Motor neuron (in vitro differentiated cells): ENCODE measurements at regions not wholly inside any gene's neighbourhood (a gene's known extent, or its start where the extent isn't known, plus 50 kb on each side); places are given as distances from the start of the nearest gene placed in this dataset.
A peak's percentile ranks its signal among the peaks of the same experiment; 100 is the strongest.
"Not testable (repeated sequence)": the region's sequence is repeated elsewhere in the genome, so short reads cannot be mapped to it uniquely, and the experiment has no call there.

ENCODE experiments used
- ATAC-seq, 8 experiments: fragments of 200-7000 bp; cut with Tn5 transposase; replicated peaks in 6 of 8; 2 replicates each; pipeline ENCODE4 v1.8.0; 2021; ENCODE audit warnings: mild to moderate bottlenecking in 8 of 8, moderate library complexity in 8 of 8
- H3K27ac ChIP-seq, 2 donors: fragments of 250-450 bp; sonication (Bioruptor Pico); 2 replicates each; pipeline ENCODE4 v1.9.0; 2021; ENCODE audit warnings: antibody characterized with exemption in 2 of 2, mild to moderate bottlenecking in 2 of 2, moderate library complexity in 1 of 2
- H3K4me1 ChIP-seq, 2 donors: fragments of 250-450 bp; sonication (Bioruptor Pico); replicated peaks in 1 of 2; 2 replicates each; pipeline ENCODE4 v1.6.1; 2021; ENCODE audit warnings: antibody characterized with exemption in 2 of 2, mild to moderate bottlenecking in 2 of 2, moderate library complexity in 1 of 2
- H3K4me3 ChIP-seq, 5 donors: fragments of 250-450 bp; sonication (Bioruptor Pico); 2 replicates each; pipeline ENCODE4 v1.9.0; 2021; ENCODE audit warnings: antibody characterized with exemption in 5 of 5, mild to moderate bottlenecking in 5 of 5, moderate library complexity in 4 of 5
- WGBS, 10 experiments: fragments of 450-650 bp; shearing (Covaris generic); methylation state at CpG; one replicate each; pipeline ENCODE4 v1.0.0; 2022; 5-methylcytosine and 5-hydroxymethylcytosine counted together
- in situ Hi-C, 9 experiments: fragments of 400-800 bp; cut with MboI; loops; one replicate each; pipeline ENCODE4 v1.15.0; 2021; ENCODE audit warnings: low sequenced_read_pairs in 9 of 9, low pct_unique_long_range_greater_than_20kb in 2 of 9; ENCODE audit not compliant: unreplicated experiment in 9 of 9

- 40 to 50% methylated on average over 1 of the region's 1 CpG; no CpG with 5 or more reads in 8 of the 10 experiments for WGBS, 10 experiments
- in situ Hi-C loops = loop anchor here in 7 of 9 experiments (10.0 to 25.0 kb wide), 6 partner anchors 263 to 438 kb away; partner anchors contain the start of genes STAT4 (in 4 of the 7) and MYO1B (in 2 of the 7)
- H3K4me1 ChIP-seq = peaks cover 0 to 6% of the 10 kb centered on the region in 2 donors
Measured at GRCh38 chr2:191500566-191500883, 177.4 kb upstream of the NABP1 start.

GRCh38 chr2:191500884-191501560 lies 176.9 kb upstream of the NABP1 start:
- Histone ChIP-seq H3K27ac (no peak overlapping the region), H3K4me3 (no peak overlapping the region), H3K4me1 (peaks cover 0 to 6% of the 10 kb centered on the region in 2 donors)
- peak in 3 of 8 experiments; percentile 22 to 36 (median 30) for ATAC-seq
- in situ Hi-C loops = loop anchor here in 7 of 9 experiments (10.0 to 25.0 kb wide), 6 partner anchors 264 to 439 kb away; partner anchors contain the start of genes STAT4 (in 4 of the 7) and MYO1B (in 2 of the 7)
- 20 to 100% (median 89%) methylated on average over 1 to 9 of the region's 9 CpGs for WGBS, 10 experiments

More at GRCh38 chr2:191500566-191500883, 177.4 kb upstream of the NABP1 start:
- no peak for ATAC-seq
- H3K4me3 ChIP-seq = no peak overlapping the region
- no peak overlapping the region for H3K27ac ChIP-seq

GRCh38 chr2:191501561-191502168 lies 176.3 kb upstream of the NABP1 start:
- H3K27ac ChIP-seq = no peak overlapping the region

GRCh38 chr2:191506515-191506914 lies 171.4 kb upstream of the NABP1 start:
- H3K4me1 ChIP-seq = no peaks in the 10 kb centered on the region
- no peak overlapping the region for H3K4me3 ChIP-seq
- WGBS, 10 experiments = 40 to 100% (median 75%) methylated on average over 1 to 2 of the region's 3 CpGs; no CpG with 5 or more reads in 3 of the 10 experiments
- in situ Hi-C loops = loop anchor here in 7 of 9 experiments (10.0 to 25.0 kb wide), 6 partner anchors 269 to 444 kb away; partner anchors contain the start of genes STAT4 (in 4 of the 7) and MYO1B (in 2 of the 7)
- no peak overlapping the region for H3K27ac ChIP-seq
- ATAC-seq = no peak

More at GRCh38 chr2:191501561-191502168, 176.3 kb upstream of the NABP1 start:
- in situ Hi-C loops = loop anchor here in 7 of 9 experiments (10.0 to 25.0 kb wide), 6 partner anchors 264 to 439 kb away; partner anchors contain the start of genes STAT4 (in 4 of the 7) and MYO1B (in 2 of the 7)
- WGBS, 10 experiments = 21 to 100% (median 68%) methylated on average over 1 to 3 of the region's 3 CpGs
- Histone ChIP-seq H3K4me1 (peaks cover 0 to 6% of the 10 kb centered on the region in 2 donors), H3K4me3 (no peak overlapping the region)
- ATAC-seq = peak in 4 of 8 experiments; percentile 42 to 66 (median 60)

GRCh38 chr2:191507252-191507853 lies 170.6 kb upstream of the NABP1 start:
- H3K4me3 ChIP-seq, ATAC-seq, H3K27ac ChIP-seq, H3K4me1 ChIP-seq: not testable (repeated sequence)
- in situ Hi-C loops = loop anchor here in 7 of 9 experiments (10.0 to 25.0 kb wide), 6 partner anchors 270 to 445 kb away; partner anchors contain the start of genes STAT4 (in 4 of the 7) and MYO1B (in 2 of the 7)
- 0 to 100% (median 80%) methylated on average over 1 to 3 of the region's 8 CpGs for WGBS, 10 experiments

GRCh38 chr2:191508738-191509137 lies 169.2 kb upstream of the NABP1 start:
- in situ Hi-C loops = loop anchor here in 7 of 9 experiments (10.0 to 25.0 kb wide), 6 partner anchors 271 to 446 kb away; partner anchors contain the start of genes STAT4 (in 4 of the 7) and MYO1B (in 2 of the 7)
- peak in 1 of 8 experiments; percentile 22 for ATAC-seq
- peaks cover 0 to 6% of the 10 kb centered on the region in 2 donors for H3K4me1 ChIP-seq
- 47 to 100% (median 80%) methylated on average over 1 to 5 of the region's 5 CpGs; no CpG with 5 or more reads in 1 of the 10 experiments for WGBS, 10 experiments
- no peak overlapping the region for H3K4me3 ChIP-seq
- H3K27ac ChIP-seq = no peak overlapping the region

GRCh38 chr2:191512216-191512835 lies 165.6 kb upstream of the NABP1 start:
- Histone ChIP-seq H3K27ac (no peak overlapping the region), H3K4me3 (no peak overlapping the region), H3K4me1 (peaks cover 0 to 17% of the 10 kb centered on the region in 2 donors)
- ATAC-seq = peak in 3 of 8 experiments; percentile 12 to 34 (median 20)
- 85 to 100% (median 90%) methylated on average over 2 to 7 of the region's 7 CpGs; no CpG with 5 or more reads in 2 of the 10 experiments for WGBS, 10 experiments
- in situ Hi-C loops = loop anchor here in 7 of 9 experiments (10.0 to 25.0 kb wide), 6 partner anchors 275 to 458 kb away; partner anchors contain the start of genes STAT4 (in 4 of the 7) and MYO1B (in 2 of the 7)

- peaks cover 0 to 17% of the 10 kb centered on the region in 2 donors for H3K4me1 ChIP-seq
- ATAC-seq = peak in 3 of 8 experiments; percentile 61 to 75 (median 64)
- no peak overlapping the region for H3K4me3 ChIP-seq
- in situ Hi-C loops = loop anchor here in 7 of 9 experiments (10.0 to 25.0 kb wide), 6 partner anchors 276 to 458 kb away; partner anchors contain the start of genes STAT4 (in 4 of the 7) and MYO1B (in 2 of the 7)
- no peak overlapping the region for H3K27ac ChIP-seq
- WGBS, 10 experiments = 0 to 86% (median 44%) methylated on average over 2 to 3 of the region's 3 CpGs; no CpG with 5 or more reads in 1 of the 10 experiments
Measured at GRCh38 chr2:191512874-191513273, 165.1 kb upstream of the NABP1 start.

- Histone ChIP-seq H3K27ac (no peak overlapping the region), H3K4me3 (no peak overlapping the region), H3K4me1 (peaks cover 0 to 17% of the 10 kb centered on the region in 2 donors)
- in situ Hi-C loops = loop anchor here in 7 of 9 experiments (10.0 to 25.0 kb wide), 6 partner anchors 277 to 460 kb away; partner anchors contain the start of genes STAT4 (in 4 of the 7) and MYO1B (in 2 of the 7)
- 0 to 100% (median 76%) methylated on average over 2 to 3 of the region's 4 CpGs; no CpG with 5 or more reads in 5 of the 10 experiments for WGBS, 10 experiments
- ATAC-seq = peak in 3 of 8 experiments; percentile 39 to 58 (median 42)
Measured at GRCh38 chr2:191514613-191515012, 163.3 kb upstream of the NABP1 start.

GRCh38 chr2:191515551-191515950 lies 162.4 kb upstream of the NABP1 start:
- WGBS, 10 experiments = 0 to 100% (median 75%) methylated on average over 1 to 3 of the region's 3 CpGs; no CpG with 5 or more reads in 3 of the 10 experiments
- ATAC-seq = peak in 4 of 8 experiments; percentile 9 to 56 (median 14)
- in situ Hi-C loops = loop anchor here in 7 of 9 experiments (10.0 to 25.0 kb wide), 6 partner anchors 278 to 461 kb away; partner anchors contain the start of genes STAT4 (in 4 of the 7) and MYO1B (in 2 of the 7)

GRCh38 chr2:191516260-191516659 lies 161.7 kb upstream of the NABP1 start:
- Histone ChIP-seq H3K4me1 (peaks cover 0 to 17% of the 10 kb centered on the region in 2 donors), H3K4me3 (no peak overlapping the region), H3K27ac (no peak overlapping the region)
- WGBS, 10 experiments = 0 to 100% (median 70%) methylated on average over 1 to 4 of the region's 4 CpGs; no CpG with 5 or more reads in 3 of the 10 experiments
- ATAC-seq = no peak
- in situ Hi-C loops = loop anchor here in 7 of 9 experiments (10.0 to 25.0 kb wide), 6 partner anchors 279 to 461 kb away; partner anchors contain the start of genes STAT4 (in 4 of the 7) and MYO1B (in 2 of the 7)

More at GRCh38 chr2:191515551-191515950, 162.4 kb upstream of the NABP1 start:
- H3K4me3 ChIP-seq = no peak overlapping the region
- no peak overlapping the region for H3K27ac ChIP-seq
- H3K4me1 ChIP-seq = peaks cover 0 to 17% of the 10 kb centered on the region in 2 donors
